Cardiac muscle cell (in vitro differentiated cells and primary cell): ENCODE measurements at regions not wholly inside any gene's neighbourhood (a gene's known extent, or its start where the extent isn't known, plus 50 kb on each side); places are given as distances from the start of the nearest gene placed in this dataset.

ENCODE experiments used
- DNase-seq, 2 donors: peaks; one replicate each; pipeline versions ENCODE4 v3.0.0 to v3.0.0-alpha.2; 2010 to 2017; ENCODE audit warnings: low read depth in 1 of 2, low spot score in 1 of 2
- H3K27ac ChIP-seq: fragments of 200-600 bp; sonication (generic); 2 replicates; pipeline ENCODE4 v1.5.1; 2016
- H3K27me3 ChIP-seq: fragments of 200-600 bp; sonication (generic); 2 replicates; pipeline ENCODE4 v1.6.0; 2016; ENCODE audit warnings: control low read depth
- H3K36me3 ChIP-seq: fragments of 200-600 bp; sonication (generic); 2 replicates; pipeline ENCODE4 v1.5.1; 2016; ENCODE audit warnings: control low read depth
- H3K4me1 ChIP-seq: fragments of 200-600 bp; sonication (generic); 2 replicates; pipeline ENCODE4 v1.8.1; 2017; ENCODE audit warnings: low read depth, mild to moderate bottlenecking, mixed run types
- H3K4me3 ChIP-seq: fragments of 200-600 bp; sonication (generic); 2 replicates; pipeline ENCODE4 v1.5.1; 2016; ENCODE audit warnings: mild to moderate bottlenecking
- H3K9me3 ChIP-seq: fragments of 200-600 bp; sonication (generic); 2 replicates; pipeline ENCODE4 v1.5.1; 2017; ENCODE audit warnings: low read depth, mild to moderate bottlenecking, control low read depth
- CTCF ChIP-seq: IDR thresholded peaks from 2 replicates; pipeline ENCODE4 v1.5.1; 2012; ENCODE audit warnings: low read depth, mild to moderate bottlenecking, low read length

GRCh38 chr7:25326501-25327156 is 98.3 kb upstream of the NPVF start:
- Histone ChIP-seq H3K36me3 (no peaks in the 10 kb centered on the region), H3K4me1 (no peaks in the 10 kb centered on the region), H3K27me3 (no peaks in the 10 kb centered on the region), H3K9me3 (no peaks in the 10 kb centered on the region), H3K4me3 (no peak overlapping the region), H3K27ac (no peak overlapping the region)
- TF ChIP-seq CTCF = no peak
- no peak for DNase-seq

GRCh38 chr7:25329815-25330214 is 101.5 kb upstream of the NPVF start:
- H3K4me3 ChIP-seq = no peak overlapping the region
- no peaks in the 10 kb centered on the region for H3K36me3 ChIP-seq
- no peaks in the 10 kb centered on the region for H3K9me3 ChIP-seq
- TF ChIP-seq CTCF = no peak
- H3K4me1 ChIP-seq = no peaks in the 10 kb centered on the region
- H3K27me3 ChIP-seq = no peaks in the 10 kb centered on the region
- H3K27ac ChIP-seq = no peak overlapping the region
- DNase-seq = no peak

GRCh38 chr7:25333296-25333928 is 105.1 kb upstream of the NPVF start:
- Histone ChIP-seq H3K4me1 (no peaks in the 10 kb centered on the region), H3K9me3 (no peaks in the 10 kb centered on the region), H3K27me3 (no peaks in the 10 kb centered on the region), H3K27ac (no peak overlapping the region), H3K4me3 (no peak overlapping the region), H3K36me3 (no peaks in the 10 kb centered on the region)
- no peak for TF ChIP-seq CTCF
- no peak for DNase-seq

GRCh38 chr7:25347360-25348066 is 119.2 kb upstream of the NPVF start:
- no peaks in the 10 kb centered on the region for H3K9me3 ChIP-seq
- H3K4me1 ChIP-seq = peaks cover 15% of the 10 kb centered on the region
- no peak overlapping the region for H3K4me3 ChIP-seq
- no peak for DNase-seq
- H3K27ac ChIP-seq = no peak overlapping the region
- H3K36me3 ChIP-seq = no peaks in the 10 kb centered on the region
- no peaks in the 10 kb centered on the region for H3K27me3 ChIP-seq
- no peak for TF ChIP-seq CTCF

- H3K4me3 ChIP-seq = no peak overlapping the region
- peaks cover 15% of the 10 kb centered on the region for H3K4me1 ChIP-seq
- H3K9me3 ChIP-seq = no peaks in the 10 kb centered on the region
- DNase-seq = no peak
- no peak for TF ChIP-seq CTCF
- H3K27me3 ChIP-seq = no peaks in the 10 kb centered on the region
- peak overlapping the region; percentile 51 for H3K27ac ChIP-seq
- H3K36me3 ChIP-seq = no peaks in the 10 kb centered on the region
Observed at GRCh38 chr7:25348104-25348503, 119.8 kb upstream of the NPVF start.
